ENCODE measurements at regions not wholly inside any gene's neighbourhood (a gene's known extent, or its start where the extent isn't known, plus 50 kb on each side); places are given as distances from the start of the nearest gene placed in this dataset.

GRCh38 chr13:106187101-106187500, 348.4 kb downstream of the EFNB2 start:
- H3K27ac ChIP-seq, result no peak overlapping the region
- H3K36me3 ChIP-seq, result no peaks in the 10 kb centered on the region
- no peak for TF ChIP-seq CTCF (IDR thresholded peaks at IDR 0.05)
- no peaks in the 10 kb centered on the region for H3K4me1 ChIP-seq (ENCODE audit: control insufficient read depth in 1 of 2, insufficient read depth in 1 of 2, low read depth in 1 of 2, low read length in 1 of 2)
- H3K27me3 ChIP-seq, result no peaks in the 10 kb centered on the region
- H3K9me3 ChIP-seq, result no peaks in the 10 kb centered on the region
- H3K4me3 ChIP-seq (ENCODE audit: low read depth in 1 of 2, low read length in 1 of 2), result no peak overlapping the region

- no peaks in the 10 kb centered on the region for H3K27me3 ChIP-seq
- TF ChIP-seq CTCF (IDR thresholded peaks at IDR 0.05), result no peak
- H3K27ac ChIP-seq, result no peak overlapping the region
- no peak overlapping the region for H3K4me3 ChIP-seq (ENCODE audit: low read depth in 1 of 2, low read length in 1 of 2)
- H3K9me3 ChIP-seq, result no peaks in the 10 kb centered on the region
- no peaks in the 10 kb centered on the region for H3K4me1 ChIP-seq (ENCODE audit: control insufficient read depth in 1 of 2, insufficient read depth in 1 of 2, low read depth in 1 of 2, low read length in 1 of 2)
- no peaks in the 10 kb centered on the region for H3K36me3 ChIP-seq
These were observed 349.0 kb downstream of the EFNB2 start for GRCh38 chr13:106186366-106187030.

GRCh38 chr13:106184790-106185189, 350.7 kb downstream of the EFNB2 start:
- Histone ChIP-seq H3K36me3 (no peaks in the 10 kb centered on the region), H3K4me3 (ENCODE audit: low read depth in 1 of 2, low read length in 1 of 2) (no peak overlapping the region), H3K27me3 (no peaks in the 10 kb centered on the region), H3K4me1 (ENCODE audit: control insufficient read depth in 1 of 2, insufficient read depth in 1 of 2, low read depth in 1 of 2, low read length in 1 of 2) (no peaks in the 10 kb centered on the region), H3K27ac (no peak overlapping the region), H3K9me3 (no peaks in the 10 kb centered on the region)
- TF ChIP-seq CTCF (IDR thresholded peaks at IDR 0.05), result no peak

GRCh38 chr13:106183410-106184065, 351.9 kb downstream of the EFNB2 start:
- H3K9me3 ChIP-seq, result no peaks in the 10 kb centered on the region
- H3K36me3 ChIP-seq, result no peaks in the 10 kb centered on the region
- H3K4me3 ChIP-seq (ENCODE audit: low read depth in 1 of 2, low read length in 1 of 2), result no peak overlapping the region
- TF ChIP-seq CTCF (IDR thresholded peaks at IDR 0.05), result no peak
- no peak overlapping the region for H3K27ac ChIP-seq
- H3K27me3 ChIP-seq, result no peaks in the 10 kb centered on the region
- no peaks in the 10 kb centered on the region for H3K4me1 ChIP-seq (ENCODE audit: control insufficient read depth in 1 of 2, insufficient read depth in 1 of 2, low read depth in 1 of 2, low read length in 1 of 2)

GRCh38 chr13:106182404-106182803, 353.1 kb downstream of the EFNB2 start:
- no peak for TF ChIP-seq CTCF (IDR thresholded peaks at IDR 0.05)
- Histone ChIP-seq H3K9me3 (no peaks in the 10 kb centered on the region), H3K27ac (no peak overlapping the region), H3K36me3 (no peaks in the 10 kb centered on the region), H3K4me3 (ENCODE audit: low read depth in 1 of 2, low read length in 1 of 2) (no peak overlapping the region), H3K27me3 (no peaks in the 10 kb centered on the region), H3K4me1 (ENCODE audit: control insufficient read depth in 1 of 2, insufficient read depth in 1 of 2, low read depth in 1 of 2, low read length in 1 of 2) (no peaks in the 10 kb centered on the region)

All from neutrophil (primary cell).